CD4-positive, alpha-beta T cell treated with Interleukin-17A for 4 hours (primary cell): ENCODE measurements at regions not wholly inside any gene's neighbourhood (a gene's known extent, or its start where the extent isn't known, plus 50 kb on each side); places are given as distances from the start of the nearest gene placed in this dataset.

Experiments used
- DNase-seq: peaks from one replicate; pipeline ENCODE4 v3.0.0-alpha.2; 2020; ENCODE audit warnings: mixed read lengths

GRCh38 chrX:97787311-97787710, 903.6 kb downstream of the RPA4 start:
- no peak for DNase-seq

- no peak for DNase-seq
Observed at GRCh38 chrX:97787849-97788248, 904.1 kb downstream of the RPA4 start.

- DNase-seq: no peak
Observed at GRCh38 chrX:97790850-97791249, 907.1 kb downstream of the RPA4 start.

- DNase-seq: no peak
Observed at GRCh38 chrX:97797076-97797475, 913.4 kb downstream of the RPA4 start.

GRCh38 chrX:97806238-97806637, 922.5 kb downstream of the RPA4 start:
- DNase-seq: no peak

- no peak for DNase-seq
Observed at GRCh38 chrX:97806946-97807345, 923.2 kb downstream of the RPA4 start.

GRCh38 chrX:97820170-97820569, 936.5 kb downstream of the RPA4 start:
- DNase-seq: no peak

- DNase-seq: no peak
Observed at GRCh38 chrX:97828471-97828870, 944.8 kb downstream of the RPA4 start.

GRCh38 chrX:97835969-97836368, 952.3 kb downstream of the RPA4 start:
- no peak for DNase-seq

- DNase-seq: no peak
Observed at GRCh38 chrX:97841544-97842179, 958.0 kb downstream of the RPA4 start.

GRCh38 chrX:97842468-97843199, 958.9 kb downstream of the RPA4 start:
- DNase-seq: no peak

GRCh38 chrX:97843200-97843811, 959.6 kb downstream of the RPA4 start:
- no peak for DNase-seq

- DNase-seq: no peak
Observed at GRCh38 chrX:97844161-97844560, 960.5 kb downstream of the RPA4 start.

GRCh38 chrX:97844943-97845342, 961.2 kb downstream of the RPA4 start:
- no peak for DNase-seq

GRCh38 chrX:97845451-97845850, 961.7 kb downstream of the RPA4 start:
- DNase-seq: no peak

- no peak for DNase-seq
Observed at GRCh38 chrX:97846228-97846627, 962.5 kb downstream of the RPA4 start.

- no peak for DNase-seq
Observed at GRCh38 chrX:97846718-97847237, 963.1 kb downstream of the RPA4 start.

GRCh38 chrX:97847885-97848679, 964.4 kb downstream of the RPA4 start:
- no peak for DNase-seq

- DNase-seq: no peak
Observed at GRCh38 chrX:97849951-97850350, 966.2 kb downstream of the RPA4 start.

GRCh38 chrX:97850911-97851310, 967.2 kb downstream of the RPA4 start:
- DNase-seq: no peak

- no peak for DNase-seq
Observed at GRCh38 chrX:97854086-97854485, 970.4 kb downstream of the RPA4 start.

- no peak for DNase-seq
Observed at GRCh38 chrX:97858592-97858991, 974.9 kb downstream of the RPA4 start.

- DNase-seq: no peak
Observed at GRCh38 chrX:97860226-97860625, 976.5 kb downstream of the RPA4 start.
